EH (cell line): ENCODE measurements at regions not wholly inside any gene's neighbourhood (a gene's known extent, or its start where the extent isn't known, plus 50 kb on each side); places are given as distances from the start of the nearest gene placed in this dataset.
"Not testable (repeated sequence)": the region's sequence is repeated elsewhere in the genome, so short reads cannot be mapped to it uniquely, and the experiment has no call there.

Experiments used
- DNase-seq: peaks from one replicate; pipeline ENCODE4 v3.0.0-alpha.2; 2015; ENCODE audit warnings: low read depth

DNA sequence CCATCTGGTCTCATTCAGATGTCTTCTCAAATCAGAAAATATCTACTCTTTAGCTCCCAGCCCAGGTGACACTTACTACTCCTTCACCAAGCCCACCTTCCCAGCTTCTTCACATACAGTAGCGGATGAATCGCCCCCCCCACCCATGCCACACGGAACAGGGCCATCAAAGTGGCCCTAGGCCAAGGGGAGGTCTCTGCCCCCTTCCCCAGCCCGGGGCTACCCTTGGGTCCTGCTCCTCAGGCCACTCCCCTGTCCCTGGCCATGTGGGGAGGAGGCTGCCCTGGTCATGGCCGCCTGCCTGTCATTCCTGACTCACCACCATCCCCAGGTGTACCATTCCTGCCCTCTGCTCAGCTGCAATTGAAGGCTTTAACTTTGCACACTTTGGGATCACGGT, 142.8 kb downstream of the NECTIN1 start:
- DNase-seq: no peak

- DNase-seq: no peak
These were observed 143.8 kb downstream of the NECTIN1 start for GRCh38 chr11:119585043-119585781.

DNA sequence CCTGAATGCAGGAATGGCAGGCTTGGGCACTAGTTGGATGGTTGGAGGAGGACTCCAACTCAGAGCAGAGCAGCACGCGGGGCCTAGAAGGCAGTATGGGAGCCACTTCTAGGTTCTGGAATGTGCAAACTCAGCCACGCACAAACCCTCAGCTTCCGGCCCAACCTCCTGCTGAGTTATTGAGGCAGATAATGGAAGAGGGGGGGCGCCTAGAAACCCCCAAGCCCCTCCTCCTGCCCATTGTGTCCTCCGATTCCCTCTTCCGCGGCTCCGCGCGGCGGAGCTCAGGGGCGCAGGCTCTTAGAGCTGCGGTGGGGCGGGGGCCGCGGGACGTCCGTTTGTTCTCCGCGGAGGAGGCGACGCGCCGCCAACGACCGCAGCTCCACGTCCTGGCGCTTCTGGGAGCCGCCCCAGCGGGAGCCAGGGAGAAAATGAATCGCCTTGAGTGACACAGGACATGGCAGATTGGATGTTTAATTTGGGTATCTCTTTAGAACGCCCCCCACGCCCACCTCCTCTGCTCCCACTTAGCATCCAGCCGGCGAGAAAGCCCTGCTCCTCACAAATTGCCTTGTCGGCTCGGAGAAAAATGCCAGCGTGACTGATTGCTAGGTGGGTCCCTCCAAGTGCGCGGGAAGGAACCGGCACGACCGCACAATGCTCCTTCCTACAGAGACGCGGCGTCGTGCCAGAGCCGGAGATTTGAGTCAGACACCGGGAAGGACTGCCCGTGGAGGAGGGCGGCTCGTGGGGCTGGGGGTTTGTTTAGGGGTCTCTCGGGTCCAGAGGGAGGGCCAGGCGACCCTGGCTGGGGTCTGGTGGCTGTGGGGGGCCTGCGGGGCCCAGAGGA, 144.6 kb downstream of the NECTIN1 start:
- DNase-seq: peak; percentile 82

- DNase-seq: no peak
These were observed 145.4 kb downstream of the NECTIN1 start for GRCh38 chr11:119583585-119583984.

- not testable (repeated sequence) for DNase-seq
These were observed 147.6 kb downstream of the NECTIN1 start for GRCh38 chr11:119581396-119581795.

GRCh38 chr11:119580751-119581150, 148.2 kb downstream of the NECTIN1 start:
- no peak for DNase-seq

DNA sequence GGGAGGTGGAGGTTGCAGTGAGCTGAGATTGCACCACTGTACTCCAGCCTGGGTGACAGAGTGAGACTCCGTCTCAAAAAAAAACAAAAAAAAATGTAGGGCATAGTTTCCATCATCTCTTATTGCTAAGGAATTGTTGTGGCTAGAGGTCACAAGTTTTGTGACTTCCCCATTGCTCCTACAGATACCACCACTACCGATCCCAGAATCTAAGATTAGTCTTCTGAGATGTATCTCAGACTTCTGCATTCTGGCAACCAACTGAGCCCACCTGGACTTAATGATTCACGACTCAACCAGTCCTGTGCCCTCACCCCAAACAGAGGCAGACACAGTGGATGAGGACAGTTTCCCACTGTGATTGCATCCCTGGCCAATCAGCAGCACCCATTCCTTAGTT, 148.9 kb downstream of the NECTIN1 start:
- DNase-seq: no peak

DNA sequence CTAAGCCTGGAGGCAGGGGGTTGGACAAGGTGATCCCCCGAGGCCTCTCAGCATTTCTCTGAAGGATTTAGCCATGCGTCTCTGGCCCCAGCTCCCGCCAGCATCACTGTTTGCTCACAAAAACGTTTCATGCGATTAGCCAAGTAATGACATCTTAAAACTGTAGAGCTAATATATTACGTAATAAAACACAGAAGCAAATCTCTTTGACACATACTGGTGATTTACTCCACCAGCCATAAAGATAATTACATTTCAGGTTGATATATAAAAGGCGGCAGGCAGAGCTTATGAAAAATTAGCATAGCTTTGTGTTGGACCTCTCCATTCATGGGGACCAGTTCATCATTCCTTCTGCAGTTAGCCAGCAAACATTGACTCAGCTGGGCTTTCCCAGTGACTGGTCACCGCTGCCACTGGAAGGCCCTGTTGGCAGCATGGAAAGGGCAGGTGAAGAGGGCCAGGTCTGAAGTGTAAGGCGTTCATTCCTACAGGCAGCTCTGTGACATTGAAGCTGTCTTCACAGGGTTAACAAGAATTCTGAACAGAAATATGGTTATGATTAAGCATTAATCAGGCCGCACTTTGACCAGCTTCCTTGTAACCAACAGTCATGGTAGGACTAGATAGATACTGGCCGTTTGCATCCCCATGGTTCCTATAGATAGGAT, 150.3 kb downstream of the NECTIN1 start:
- DNase-seq: no peak

DNA sequence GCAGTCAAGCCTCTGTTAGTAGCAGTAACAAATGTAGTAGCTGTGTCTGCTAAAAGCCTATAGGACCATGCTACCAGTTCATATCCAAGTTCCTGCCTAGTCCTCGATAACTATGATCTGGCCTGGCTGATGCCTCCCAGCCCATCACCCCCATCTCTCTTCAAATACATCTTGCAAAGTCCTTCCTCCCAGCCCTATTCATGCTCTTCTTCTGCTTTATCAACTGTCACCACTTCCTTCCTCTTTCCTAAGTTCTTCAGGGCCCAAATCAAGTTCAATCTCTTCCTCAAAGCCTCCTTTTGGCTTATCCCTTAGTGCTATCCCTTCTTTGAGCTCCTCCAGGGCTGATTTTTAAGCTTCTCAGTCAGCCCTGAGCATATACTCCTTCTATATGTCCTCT, 150.9 kb upstream of the THY1 start:
- DNase-seq: no peak

DNA sequence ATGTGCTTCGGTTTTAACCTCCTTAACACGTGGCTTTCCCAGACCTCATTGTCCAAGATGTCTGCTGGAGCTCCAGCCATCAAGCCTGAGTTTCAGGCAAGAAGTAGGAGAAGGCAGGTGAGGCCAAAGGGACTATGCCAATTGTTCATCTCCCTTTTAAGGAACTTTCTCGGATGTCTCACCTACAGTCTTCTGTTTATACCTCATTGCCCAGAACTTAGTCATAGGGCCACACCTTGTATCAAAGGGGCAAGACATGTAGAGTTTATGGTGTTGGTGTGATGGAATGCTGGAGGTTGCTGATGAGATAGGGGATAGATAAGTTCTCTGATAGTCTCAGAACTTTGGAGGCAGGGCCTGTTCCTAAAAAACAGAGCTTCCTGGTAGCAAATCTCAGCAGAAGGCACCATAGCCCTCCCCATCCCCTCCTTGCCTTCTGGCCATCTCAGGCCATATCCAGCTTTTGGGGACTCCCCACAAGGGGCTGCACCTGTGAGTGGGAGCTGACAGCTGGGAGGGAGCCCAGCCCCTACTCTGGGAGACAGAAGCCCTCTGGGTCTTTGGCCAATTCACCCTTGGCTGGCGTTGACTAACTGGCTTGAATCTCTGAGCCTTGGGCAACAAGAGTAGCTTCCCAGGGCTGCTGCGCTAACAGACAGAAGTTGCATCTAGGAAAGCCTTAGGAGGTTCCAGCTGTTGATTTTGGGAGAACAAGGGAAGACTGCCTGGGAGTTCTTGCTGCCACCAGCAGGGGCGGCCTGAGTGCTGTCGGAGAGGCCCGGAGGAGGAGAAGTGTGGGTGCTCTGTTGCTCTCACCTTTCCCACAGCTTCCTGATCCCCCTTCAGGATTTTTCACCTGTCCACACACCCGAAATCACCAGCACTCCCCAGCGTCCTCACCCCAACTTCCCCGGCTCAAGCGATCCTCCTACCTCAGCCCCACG, 149.8 kb upstream of the THY1 start:
- no peak for DNase-seq

DNA sequence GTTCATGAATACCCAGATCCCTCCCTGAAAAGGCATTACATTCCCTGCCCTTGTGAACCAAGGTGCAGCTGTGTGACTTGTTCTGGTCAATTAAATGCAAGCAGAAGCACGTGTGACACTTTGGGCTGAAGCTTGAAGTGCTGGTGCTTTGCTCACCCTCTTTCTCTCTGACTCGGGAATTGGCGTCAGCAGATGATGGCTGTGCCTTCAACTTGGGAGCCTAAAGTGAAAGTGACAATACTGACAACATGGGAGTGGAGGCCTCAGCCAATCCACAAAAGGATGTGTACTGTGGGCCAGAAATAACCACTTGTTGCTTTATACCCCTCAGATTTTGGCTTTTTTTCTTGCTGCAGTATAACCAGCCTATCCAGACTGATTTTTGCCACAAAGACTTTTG, 148.3 kb upstream of the THY1 start:
- DNase-seq: no peak

GRCh38 chr11:119567688-119568582, 145.0 kb upstream of the THY1 start:
- peak; percentile 94 for DNase-seq

DNA sequence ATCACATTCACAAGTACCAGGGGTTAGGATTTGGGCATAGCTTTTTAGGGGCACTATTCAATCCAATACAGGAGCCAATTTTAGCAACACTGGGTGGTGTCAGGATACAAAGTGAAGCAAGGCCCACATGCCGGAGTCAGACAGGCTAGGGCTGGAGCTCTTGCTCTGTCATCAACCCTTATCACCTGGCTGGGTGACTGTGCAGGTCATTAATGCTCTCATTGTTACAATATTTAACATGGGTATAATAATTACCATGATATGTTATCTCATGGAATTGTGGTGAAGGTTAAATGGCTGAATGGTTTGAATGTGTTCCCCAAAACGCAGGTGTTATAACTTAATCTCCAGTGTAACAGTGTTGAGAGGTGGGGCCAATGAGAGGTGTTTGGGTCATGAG, 143.3 kb upstream of the THY1 start:
- DNase-seq: no peak

- DNase-seq: not testable (repeated sequence)
These were observed 142.7 kb upstream of the THY1 start for GRCh38 chr11:119565693-119566092.

- no peak for DNase-seq
These were observed 138.0 kb upstream of the THY1 start for GRCh38 chr11:119560961-119561360.

GRCh38 chr11:119560291-119560690, 137.3 kb upstream of the THY1 start:
- no peak for DNase-seq

DNA sequence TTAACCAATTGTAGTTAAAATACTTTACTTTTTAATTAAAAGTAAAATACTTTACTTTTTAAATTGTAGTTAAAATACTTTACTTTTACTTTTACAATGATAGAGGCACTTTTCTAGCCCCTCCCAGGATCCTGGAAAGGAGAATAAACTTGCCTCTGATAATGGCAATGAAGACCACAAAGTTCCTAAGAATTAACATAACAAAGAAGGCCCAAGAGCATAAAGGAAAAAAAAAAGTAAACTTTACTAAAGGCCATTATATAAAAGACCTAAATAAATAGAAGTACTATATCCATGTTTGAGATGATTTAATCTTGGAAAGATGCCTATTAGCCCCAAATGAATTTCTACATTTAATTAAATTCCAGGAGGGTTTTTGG, 129.1 kb upstream of the THY1 start:
- no peak for DNase-seq

- DNase-seq: peak; percentile 62
These were observed 128.6 kb upstream of the THY1 start for GRCh38 chr11:119551420-119552105.

GRCh38 chr11:119550053-119550752, 127.2 kb upstream of the THY1 start:
- DNase-seq: no peak
